ENCODE measurements at regions not wholly inside any gene's neighbourhood (a gene's known extent, or its start where the extent isn't known, plus 50 kb on each side); places are given as distances from the start of the nearest gene placed in this dataset.

DNA sequence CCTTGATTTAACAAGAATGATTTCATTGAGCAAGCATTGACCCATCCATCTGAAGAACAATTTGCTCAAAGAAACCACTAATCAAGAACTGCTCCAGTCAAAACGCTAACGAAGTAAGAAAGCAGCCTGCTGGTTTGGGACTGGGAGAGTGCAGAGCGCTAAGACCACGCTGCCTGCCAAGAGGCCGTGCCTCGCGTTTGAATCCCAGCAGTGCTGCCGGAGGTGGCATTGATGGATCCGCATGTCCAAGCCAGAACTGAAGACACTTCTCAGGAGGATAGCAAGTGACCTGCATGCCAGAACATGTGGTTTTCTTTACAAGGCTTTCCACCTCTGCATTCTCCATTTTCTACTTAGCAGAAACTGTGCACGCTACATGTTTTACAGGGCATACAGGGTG, 105.2 kb upstream of the FOXC1 start:
- TF ChIP-seq POLR2AphosphoS5 (IDR thresholded peaks at IDR 0.05) (no peak), POLR2A (IDR thresholded peaks at IDR 0.05; ENCODE audit: low read depth) (no peak), EP300 (IDR thresholded peaks at IDR 0.05) (no peak)
- TF ChIP-seq, protein P1, sequence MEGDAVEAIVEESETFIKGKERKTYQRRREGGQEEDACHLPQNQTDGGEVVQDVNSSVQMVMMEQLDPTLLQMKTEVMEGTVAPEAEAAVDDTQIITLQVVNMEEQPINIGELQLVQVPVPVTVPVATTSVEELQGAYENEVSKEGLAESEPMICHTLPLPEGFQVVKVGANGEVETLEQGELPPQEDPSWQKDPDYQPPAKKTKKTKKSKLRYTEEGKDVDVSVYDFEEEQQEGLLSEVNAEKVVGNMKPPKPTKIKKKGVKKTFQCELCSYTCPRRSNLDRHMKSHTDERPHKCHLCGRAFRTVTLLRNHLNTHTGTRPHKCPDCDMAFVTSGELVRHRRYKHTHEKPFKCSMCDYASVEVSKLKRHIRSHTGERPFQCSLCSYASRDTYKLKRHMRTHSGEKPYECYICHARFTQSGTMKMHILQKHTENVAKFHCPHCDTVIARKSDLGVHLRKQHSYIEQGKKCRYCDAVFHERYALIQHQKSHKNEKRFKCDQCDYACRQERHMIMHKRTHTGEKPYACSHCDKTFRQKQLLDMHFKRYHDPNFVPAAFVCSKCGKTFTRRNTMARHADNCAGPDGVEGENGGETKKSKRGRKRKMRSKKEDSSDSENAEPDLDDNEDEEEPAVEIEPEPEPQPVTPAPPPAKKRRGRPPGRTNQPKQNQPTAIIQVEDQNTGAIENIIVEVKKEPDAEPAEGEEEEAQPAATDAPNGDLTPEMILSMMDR (IDR thresholded peaks at IDR 0.05), result no peak
- no peak overlapping the region for H3K4me3 ChIP-seq
- no peak overlapping the region for H3K27ac ChIP-seq (replicated peaks in 1 of 4)
- H3K27me3 ChIP-seq, result no peaks in the 10 kb centered on the region
- H3K4me1 ChIP-seq, result peaks cover 0 to 3% (median 0%) of the 10 kb centered on the region in 4 donors
- 61% methylated on average over 10 of the region's 10 CpGs for WGBS
- DNase-seq (ENCODE audit: extremely low spot score), result no peak
- H3K36me3 ChIP-seq, result no peaks in the 10 kb centered on the region
- intact Hi-C loops (cut with DNase I), result no loop called here
- H3K9me3 ChIP-seq, result no peaks in the 10 kb centered on the region

DNA sequence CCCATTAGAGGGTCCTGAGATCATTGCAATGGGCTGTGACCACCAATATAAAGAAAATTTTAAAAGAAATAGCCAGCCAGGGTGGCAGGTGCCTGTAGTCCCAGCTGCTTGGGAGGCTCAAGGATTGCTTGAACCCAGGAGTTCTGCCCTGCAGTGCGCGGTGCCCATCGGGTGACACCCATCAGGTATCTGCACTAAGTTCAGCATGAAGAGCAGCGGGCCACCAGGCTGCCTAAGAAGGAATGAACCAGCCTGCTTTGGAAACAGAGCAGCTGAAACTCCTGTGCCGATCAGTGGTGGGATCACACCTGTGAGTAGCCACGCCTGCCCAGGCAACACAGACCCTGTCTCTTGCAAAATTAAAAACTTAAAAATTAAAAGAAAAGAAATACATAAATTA, 102.5 kb upstream of the FOXC1 start:
- H3K9me3 ChIP-seq, result no peaks in the 10 kb centered on the region
- no peak for DNase-seq (ENCODE audit: extremely low spot score)
- no peaks in the 10 kb centered on the region for H3K36me3 ChIP-seq
- TF ChIP-seq POLR2A (IDR thresholded peaks at IDR 0.05; ENCODE audit: low read depth), result no peak
- TF ChIP-seq, protein P1 (IDR thresholded peaks at IDR 0.05), result no peak
- TF ChIP-seq EP300 (IDR thresholded peaks at IDR 0.05), result no peak
- no peak for TF ChIP-seq POLR2AphosphoS5 (IDR thresholded peaks at IDR 0.05)
- H3K4me3 ChIP-seq, result no peak overlapping the region
- peaks cover 0 to 15% (median 0%) of the 10 kb centered on the region in 4 donors for H3K27me3 ChIP-seq
- peaks cover 0 to 3% (median 0%) of the 10 kb centered on the region in 4 donors for H3K4me1 ChIP-seq
- intact Hi-C loops (cut with DNase I), result no loop called here
- 69% methylated on average over 6 of the region's 6 CpGs for WGBS
- H3K27ac ChIP-seq (replicated peaks in 1 of 4), result no peak overlapping the region

DNA sequence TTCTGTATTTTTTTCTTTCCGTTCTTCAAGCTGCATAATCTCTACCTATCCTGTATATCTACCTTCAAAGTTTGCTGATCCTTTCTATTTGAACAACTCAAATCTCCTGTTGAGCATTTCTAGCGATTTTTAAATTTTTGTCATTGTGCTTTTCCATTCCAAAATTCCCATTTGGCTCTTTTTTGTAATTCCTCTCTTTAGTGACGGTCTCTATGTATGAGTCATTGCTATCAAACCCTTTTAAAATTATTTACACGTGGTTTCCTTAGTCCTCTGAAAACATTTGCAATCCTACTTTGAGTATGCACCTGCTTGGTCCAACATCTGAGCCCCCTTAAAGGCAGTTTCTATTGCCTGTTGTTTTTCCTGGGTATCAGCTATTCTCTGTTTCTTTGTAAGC, 100.5 kb upstream of the FOXC1 start:
- WGBS, result 86% methylated on average over 4 of the region's 4 CpGs
- H3K4me1 ChIP-seq, result peaks cover 0 to under 1% (median 0%) of the 10 kb centered on the region in 4 donors

DNA sequence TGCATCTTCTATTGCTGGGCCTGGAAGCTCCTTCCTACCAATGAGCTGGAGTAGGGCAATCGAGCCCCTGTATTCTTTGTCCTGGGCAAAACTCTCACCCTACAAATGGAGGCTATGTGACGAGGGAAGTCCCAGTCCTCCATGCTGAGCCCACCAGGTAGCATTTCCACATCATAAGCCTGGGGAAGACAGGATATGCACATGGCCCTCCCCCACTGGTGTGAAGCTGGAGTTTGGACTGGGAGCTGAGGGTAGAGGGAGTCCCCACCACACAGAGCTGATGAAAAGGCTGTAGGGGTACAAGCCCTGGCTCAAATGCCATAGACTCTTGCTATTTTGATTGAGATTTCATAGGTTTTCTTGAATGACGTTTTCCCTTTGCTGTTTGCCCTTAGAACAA, 99.5 kb upstream of the FOXC1 start:
- Histone ChIP-seq H3K36me3 (no peaks in the 10 kb centered on the region), H3K4me3 (no peak overlapping the region), H3K27ac (replicated peaks in 1 of 4) (no peak overlapping the region), H3K27me3 (peaks cover 0 to 15% (median 0%) of the 10 kb centered on the region in 4 donors), H3K4me1 (no peaks in the 10 kb centered on the region), H3K9me3 (no peaks in the 10 kb centered on the region)
- DNase-seq (ENCODE audit: extremely low spot score), result no peak
- intact Hi-C loops (cut with DNase I), result no loop called here
- 83% methylated on average over 3 of the region's 3 CpGs for WGBS
- TF ChIP-seq POLR2AphosphoS5 (IDR thresholded peaks at IDR 0.05) (no peak), EP300 (IDR thresholded peaks at IDR 0.05) (no peak), POLR2A (IDR thresholded peaks at IDR 0.05; ENCODE audit: low read depth) (no peak)
- TF ChIP-seq, protein P1 (IDR thresholded peaks at IDR 0.05), result no peak

More for the DNA sequence above, 100.5 kb upstream of the FOXC1 start:
- no peak for TF ChIP-seq POLR2AphosphoS5 (IDR thresholded peaks at IDR 0.05)
- TF ChIP-seq, protein P1 (IDR thresholded peaks at IDR 0.05), result no peak
- no peak for TF ChIP-seq EP300 (IDR thresholded peaks at IDR 0.05)
- no peak for TF ChIP-seq POLR2A (IDR thresholded peaks at IDR 0.05; ENCODE audit: low read depth)
- H3K27ac ChIP-seq (replicated peaks in 1 of 4), result no peak overlapping the region
- no peaks in the 10 kb centered on the region for H3K9me3 ChIP-seq
- intact Hi-C loops (cut with DNase I), result no loop called here
- DNase-seq (ENCODE audit: extremely low spot score), result no peak
- peaks cover 0 to 15% (median 0%) of the 10 kb centered on the region in 4 donors for H3K27me3 ChIP-seq
- H3K36me3 ChIP-seq, result no peaks in the 10 kb centered on the region
- H3K4me3 ChIP-seq, result no peak overlapping the region

DNA sequence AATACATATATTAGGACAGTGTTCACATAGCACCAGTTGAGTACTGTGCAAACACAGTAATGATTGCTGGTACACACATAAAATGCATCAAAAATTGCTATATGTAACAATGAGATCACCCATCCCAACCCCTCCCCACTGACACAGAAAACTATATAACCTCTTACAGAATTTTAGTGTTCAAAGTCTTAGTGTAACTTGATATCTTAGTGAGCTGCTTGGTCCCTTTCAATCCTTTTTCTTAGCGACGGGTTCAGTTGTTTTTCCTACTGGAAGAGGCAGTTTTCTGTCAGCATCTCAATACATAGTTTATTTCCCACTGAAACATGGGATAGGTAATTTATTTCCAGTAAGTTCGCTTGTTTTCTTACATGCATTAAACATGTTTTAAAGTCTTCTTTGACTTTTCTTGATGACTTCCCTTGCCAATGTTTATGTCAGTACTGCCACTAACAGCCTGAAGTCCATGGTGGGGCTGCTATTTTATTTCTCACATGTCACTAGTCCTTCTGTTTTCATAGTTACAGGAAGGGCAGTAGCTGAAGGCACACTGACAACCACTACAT, 96.4 kb upstream of the FOXC1 start:
- no peaks in the 10 kb centered on the region for H3K4me1 ChIP-seq
- WGBS, result 55% methylated on average over 3 of the region's 3 CpGs
- H3K27me3 ChIP-seq, result peaks cover 0 to 20% (median 0%) of the 10 kb centered on the region in 4 donors
- no peak overlapping the region for H3K4me3 ChIP-seq
- intact Hi-C loops (cut with DNase I), result no loop called here
- no peaks in the 10 kb centered on the region for H3K9me3 ChIP-seq
- DNase-seq (ENCODE audit: extremely low spot score), result no peak
- no peak overlapping the region for H3K27ac ChIP-seq (replicated peaks in 1 of 4)
- no peaks in the 10 kb centered on the region for H3K36me3 ChIP-seq
- no peak for TF ChIP-seq POLR2A (IDR thresholded peaks at IDR 0.05; ENCODE audit: low read depth)
- TF ChIP-seq, protein P1 (IDR thresholded peaks at IDR 0.05), result no peak
